SU-DHL-6 (cell line): ENCODE measurements at regions not wholly inside any gene's neighbourhood (a gene's known extent, or its start where the extent isn't known, plus 50 kb on each side); places are given as distances from the start of the nearest gene placed in this dataset.

Experiments
- H2AFZ ChIP-seq: fragments of 200-600 bp; sonication (generic); 2 replicates; pipeline ENCODE4 v1.6.1; 2014; ENCODE audit warnings: low read depth, mild to moderate bottlenecking, moderate library complexity, mixed read lengths, antibody characterized with exemption, low read length; ENCODE audit not compliant: severe bottlenecking
- H3F3A ChIP-seq: fragments of 200-600 bp; shearing (Covaris generic); 2 replicates; pipeline ENCODE4 v1.6.0; 2016; ENCODE audit warnings: antibody characterized with exemption, mild to moderate bottlenecking; ENCODE audit not compliant: insufficient read depth
- H3K27ac ChIP-seq: fragments of 200-600 bp; sonication (generic); 2 replicates; pipeline ENCODE4 v1.5.1; 2016; ENCODE audit warnings: low read depth, mild to moderate bottlenecking, low read length, moderate library complexity, mixed read lengths
- H3K27me3 ChIP-seq: fragments of 200-600 bp; sonication (generic), shearing (Covaris generic); 2 replicates; pipeline ENCODE4 v1.6.0; 2014; ENCODE audit warnings: mild to moderate bottlenecking, low read length
- H3K36me3 ChIP-seq: fragments of 200-600 bp; sonication (generic); 2 replicates; pipeline ENCODE4 v1.6.1; 2014; ENCODE audit warnings: mild to moderate bottlenecking, low read length, mixed read lengths
- H3K4me2 ChIP-seq: fragments of 300-600, 200-600 bp; shearing (Covaris generic), sonication (generic); 2 replicates; pipeline ENCODE4 v1.6.0; 2014; ENCODE audit warnings: low read length, low read depth, mild to moderate bottlenecking; ENCODE audit not compliant: poor library complexity, severe bottlenecking
- H3K4me3 ChIP-seq: fragments of 200-600 bp; sonication (generic); 2 replicates; pipeline ENCODE4 v1.5.1; 2014; ENCODE audit warnings: antibody characterized with exemption, low read length, mild to moderate bottlenecking, mixed read lengths; ENCODE audit not compliant: insufficient read depth, poor library complexity, severe bottlenecking
- H3K79me2 ChIP-seq: fragments of 200-600 bp; sonication (generic); 2 replicates; pipeline ENCODE4 v1.6.1; 2014; ENCODE audit warnings: mild to moderate bottlenecking, low read length, moderate library complexity; ENCODE audit not compliant: insufficient read depth
- H3K9ac ChIP-seq: fragments of 200-600 bp; sonication (generic); 2 replicates; pipeline ENCODE4 v1.7.0; 2014; ENCODE audit warnings: mild to moderate bottlenecking, low read length
- H3K9me2 ChIP-seq: fragments of 200-600 bp; sonication (generic); replicated peaks from 2 replicates; pipeline ENCODE4 v1.6.1; 2014; ENCODE audit warnings: low read length; ENCODE audit not compliant: insufficient read depth
- H3K9me3 ChIP-seq: fragments of 200-600 bp; sonication (generic); 2 replicates; pipeline ENCODE4 v1.6.1; 2014; ENCODE audit warnings: low read length, mixed read lengths; ENCODE audit not compliant: insufficient read depth
- H4K20me1 ChIP-seq: fragments of 200-600 bp; sonication (generic); 2 replicates; pipeline ENCODE4 v1.6.1; 2014; ENCODE audit warnings: low read depth, mild to moderate bottlenecking, antibody characterized with exemption, low read length, moderate library complexity, mixed read lengths
- CTCF ChIP-seq: fragments of 200-600 bp; sonication (generic); IDR thresholded peaks from one replicate; pipeline ENCODE4 v1.5.1; 2017; ENCODE audit warnings: antibody characterized with exemption, mild to moderate bottlenecking, low read length, moderate library complexity; ENCODE audit not compliant: insufficient read depth, poor library complexity, severe bottlenecking
- EZH2phosphoT487 ChIP-seq: fragments of 200-600 bp; sonication (generic), shearing (Covaris generic); conservative IDR thresholded peaks from 2 replicates; pipeline ENCODE4 v1.6.1; 2018; ENCODE audit warnings: mild to moderate bottlenecking, antibody characterized with exemption, low read length, moderate library complexity, mixed read lengths

- Histone ChIP-seq H3K9ac (no peak overlapping the region), H3K4me3 (no peak overlapping the region), H3K9me2 (no peaks in the 10 kb centered on the region), H3K79me2 (no peaks in the 10 kb centered on the region), H3K36me3 (no peaks in the 10 kb centered on the region), H3K4me2 (no peak overlapping the region), H3F3A (no peaks in the 10 kb centered on the region), H2AFZ (no peak overlapping the region), H3K27me3 (no peaks in the 10 kb centered on the region), H3K27ac (no peak overlapping the region), H4K20me1 (no peaks in the 10 kb centered on the region), H3K9me3 (no peaks in the 10 kb centered on the region)
- TF ChIP-seq EZH2phosphoT487 (no peak), CTCF (no peak)
Observed at GRCh38 chr9:109852556-109852955, 72.6 kb downstream of the PALM2AKAP2 start.

GRCh38 chr9:109855540-109855939 lies 75.5 kb downstream of the PALM2AKAP2 start:
- Histone ChIP-seq H2AFZ (no peak overlapping the region), H3F3A (no peaks in the 10 kb centered on the region), H3K27me3 (no peaks in the 10 kb centered on the region), H3K4me2 (no peak overlapping the region), H3K79me2 (no peaks in the 10 kb centered on the region), H3K27ac (no peak overlapping the region), H3K4me3 (no peak overlapping the region), H3K9me2 (no peaks in the 10 kb centered on the region), H4K20me1 (no peaks in the 10 kb centered on the region), H3K9me3 (no peaks in the 10 kb centered on the region), H3K36me3 (no peaks in the 10 kb centered on the region), H3K9ac (no peak overlapping the region)
- TF ChIP-seq EZH2phosphoT487 (no peak), CTCF (no peak)

- no peaks in the 10 kb centered on the region for H4K20me1 ChIP-seq
- no peak overlapping the region for H3K9ac ChIP-seq
- H3K4me3 ChIP-seq = no peak overlapping the region
- H3K79me2 ChIP-seq = no peaks in the 10 kb centered on the region
- H3K27me3 ChIP-seq = no peaks in the 10 kb centered on the region
- H3K9me2 ChIP-seq = no peaks in the 10 kb centered on the region
- H3K4me2 ChIP-seq = no peak overlapping the region
- no peaks in the 10 kb centered on the region for H3K9me3 ChIP-seq
- H2AFZ ChIP-seq = no peak overlapping the region
- H3K27ac ChIP-seq = no peak overlapping the region
- TF ChIP-seq CTCF (no peak), EZH2phosphoT487 (no peak)
- no peaks in the 10 kb centered on the region for H3K36me3 ChIP-seq
- no peaks in the 10 kb centered on the region for H3F3A ChIP-seq
Observed at GRCh38 chr9:109856785-109857184, 76.8 kb downstream of the PALM2AKAP2 start.
